ENCODE measurements at regions not wholly inside any gene's neighbourhood (a gene's known extent, or its start where the extent isn't known, plus 50 kb on each side); places are given as distances from the start of the nearest gene placed in this dataset.
A peak's percentile ranks its signal among the peaks of the same experiment; 100 is the strongest.
"Not testable (repeated sequence)": the region's sequence is repeated elsewhere in the genome, so short reads cannot be mapped to it uniquely, and the experiment has no call there.

DNA sequence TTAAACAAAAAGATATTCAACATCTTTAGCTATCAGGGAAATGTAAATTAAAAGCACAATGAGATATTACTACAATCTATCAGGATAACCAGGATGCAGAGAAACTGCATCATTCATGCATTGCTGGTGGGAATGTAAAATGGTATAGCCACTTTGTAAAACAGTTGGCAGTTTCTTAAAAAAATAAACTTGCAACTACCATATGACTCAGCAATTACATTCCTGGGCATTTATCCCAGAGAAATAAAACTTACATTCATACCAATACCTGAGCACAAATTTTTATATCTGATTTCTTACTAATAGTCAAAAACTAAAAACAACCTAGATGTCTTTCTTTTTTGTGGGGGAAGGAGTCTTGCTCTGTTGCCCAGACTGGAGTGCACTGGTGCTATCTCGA, 190.3 kb upstream of the TAB2 start:
- DNase-seq: no peak

DNA sequence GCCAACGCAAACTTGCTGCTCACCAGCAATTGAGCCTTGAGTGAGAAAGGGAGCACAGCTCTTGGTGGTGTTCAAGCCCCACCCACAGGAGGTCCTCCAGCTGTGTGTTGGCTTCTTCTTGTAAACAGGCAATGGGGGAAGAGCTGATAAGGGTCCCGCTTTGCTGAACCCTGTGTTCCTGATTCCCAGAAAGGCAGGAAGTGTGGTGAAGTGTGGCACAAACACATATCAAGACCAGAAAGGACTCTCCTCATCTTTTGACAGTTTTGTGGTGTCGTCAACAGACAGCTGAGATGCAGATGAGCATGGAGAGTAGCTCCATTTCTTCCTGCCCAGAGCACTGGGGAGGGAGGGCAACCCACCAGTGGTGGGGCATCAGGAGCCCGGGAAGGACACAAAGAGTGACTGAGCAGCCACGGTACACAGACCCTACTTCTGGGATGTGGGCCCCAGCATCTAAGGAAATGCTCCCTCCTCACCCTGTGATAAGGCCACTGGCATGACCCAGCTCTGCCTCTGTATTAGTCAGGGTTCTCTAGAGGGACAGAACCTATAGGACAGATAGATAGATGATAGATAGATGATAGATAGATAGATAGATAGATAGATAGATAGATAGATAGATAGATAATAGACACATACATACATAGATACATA, 188.9 kb upstream of the TAB2 start:
- DNase-seq: peak; percentile 92

DNA sequence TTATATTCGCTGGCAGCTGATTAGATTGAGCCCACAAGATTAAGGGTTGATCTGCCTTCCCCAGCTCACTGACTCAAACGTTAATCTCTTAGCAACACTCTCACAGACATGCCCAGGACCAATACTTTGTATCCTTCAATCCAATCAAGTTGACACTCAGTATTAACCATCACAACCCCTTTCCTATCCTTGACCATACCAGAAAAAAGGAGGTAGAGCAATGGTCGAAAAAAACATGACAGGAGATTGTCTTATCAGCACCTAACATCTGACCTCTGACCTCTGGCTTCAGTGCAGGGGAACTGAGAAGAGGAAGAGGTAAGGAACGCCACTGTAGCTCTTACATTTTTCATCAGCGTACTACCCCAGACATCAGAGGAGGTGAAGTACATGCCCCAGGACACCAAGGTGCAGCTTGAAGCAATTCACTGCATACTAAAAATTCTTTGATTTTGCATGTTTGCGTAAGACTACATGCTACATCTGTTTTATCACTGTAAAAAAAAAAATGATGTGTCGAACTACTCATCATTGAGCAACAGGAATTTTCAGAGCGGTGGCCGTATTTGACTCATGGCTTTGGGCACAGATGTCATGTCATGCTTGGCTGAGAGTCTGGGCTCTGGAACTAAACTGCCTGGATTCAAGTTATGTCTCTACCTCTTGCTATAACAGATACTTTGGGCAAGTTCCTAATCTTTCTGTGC, 188.0 kb upstream of the TAB2 start:
- DNase-seq: peak; percentile 70

DNA sequence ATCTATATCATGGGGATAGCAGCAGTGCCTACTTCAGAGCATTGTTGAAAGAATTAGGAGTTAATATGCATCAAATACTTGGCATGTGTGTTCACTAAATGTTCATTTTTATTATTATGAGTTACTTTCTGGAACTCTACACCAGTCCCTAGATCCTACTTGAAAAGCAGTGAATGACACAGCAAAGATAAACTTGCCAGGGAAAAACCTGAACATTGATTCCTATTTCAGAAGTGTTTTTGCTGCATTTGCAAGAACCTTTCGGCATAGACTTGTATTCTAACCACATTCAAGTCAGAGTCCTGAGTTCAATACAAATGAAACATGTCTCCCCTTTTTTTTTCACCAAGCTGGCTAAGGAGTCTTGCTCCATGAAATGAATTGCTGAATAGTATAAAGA, 187.4 kb upstream of the TAB2 start:
- DNase-seq: no peak

DNA sequence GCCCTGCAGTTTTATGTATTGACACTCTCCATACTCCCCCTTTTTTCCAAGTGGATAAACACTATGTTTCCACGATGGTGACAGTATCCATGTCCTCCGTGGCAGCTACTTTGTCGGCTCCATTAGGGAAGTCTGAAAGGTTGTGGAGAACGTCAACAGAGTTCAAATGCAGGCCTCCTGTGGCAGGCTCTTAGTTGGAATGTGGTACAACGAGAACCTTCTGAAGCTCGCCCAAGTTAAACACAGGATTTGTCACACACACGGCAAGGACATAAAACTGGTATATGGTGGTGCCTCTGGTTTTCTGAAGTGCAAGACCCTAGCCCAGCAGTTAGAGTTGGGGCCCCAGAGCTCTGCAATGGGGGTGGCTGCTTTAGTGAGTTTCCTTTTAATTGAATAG, 187.0 kb upstream of the TAB2 start:
- DNase-seq: no peak

DNA sequence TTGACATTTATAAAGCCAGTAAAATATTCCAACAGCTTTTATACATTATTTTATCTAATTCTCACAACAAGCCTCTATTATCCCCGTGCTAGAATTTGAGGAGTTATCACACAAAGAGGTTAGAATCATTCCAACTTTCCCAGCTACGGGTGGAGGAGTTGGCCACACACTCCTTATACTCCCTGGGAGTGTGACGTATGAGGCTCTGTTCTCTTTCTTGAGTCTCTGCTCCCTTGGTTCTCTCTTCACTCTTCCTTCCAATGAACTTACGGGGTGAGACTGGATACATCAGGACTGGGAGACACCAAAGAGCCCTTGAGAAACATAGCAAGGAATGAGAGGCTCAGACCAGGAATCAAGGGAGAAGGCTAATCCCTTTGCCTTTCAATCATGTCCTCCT, 185.6 kb upstream of the TAB2 start:
- no peak for DNase-seq

DNA sequence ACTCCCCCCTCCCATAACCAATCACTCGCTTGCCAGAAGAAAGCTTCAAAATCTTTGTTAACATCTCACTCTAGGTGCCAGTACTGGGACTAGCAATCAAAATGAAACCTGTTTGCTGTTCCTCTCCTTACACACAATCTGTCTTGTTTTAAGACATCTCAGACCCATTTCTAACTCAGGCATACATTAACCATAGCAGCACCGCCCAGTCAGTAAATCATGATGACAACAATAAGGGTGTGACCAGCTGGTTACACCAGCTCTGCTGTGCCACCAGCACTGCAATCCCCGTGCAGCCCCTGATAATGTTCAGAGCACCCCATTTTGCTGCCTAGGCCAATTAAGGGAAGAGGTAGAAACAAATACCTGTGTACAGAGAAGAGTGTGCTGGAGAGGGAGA, 185.2 kb upstream of the TAB2 start:
- DNase-seq: peak; percentile 13

DNA sequence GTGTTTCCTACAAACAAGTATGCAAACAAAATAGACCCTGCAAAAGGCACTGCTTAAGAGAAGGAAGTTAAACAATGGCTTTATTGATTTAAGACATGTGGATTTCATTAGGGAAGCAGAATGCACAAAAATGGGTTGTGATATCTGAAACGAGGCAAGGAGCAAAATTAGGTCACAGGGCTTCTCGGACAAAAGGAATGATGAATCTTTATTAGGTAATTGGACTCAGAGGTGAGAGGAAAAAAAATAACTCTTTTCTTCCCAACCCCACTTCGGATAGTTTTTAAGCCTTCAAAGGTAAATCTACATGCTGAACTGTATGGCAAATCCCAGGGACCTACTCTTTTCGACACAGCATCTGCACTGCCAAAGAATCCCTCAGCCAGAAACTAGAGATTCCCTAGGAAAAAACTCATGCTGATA, 183.0 kb upstream of the TAB2 start:
- no peak for DNase-seq

DNA sequence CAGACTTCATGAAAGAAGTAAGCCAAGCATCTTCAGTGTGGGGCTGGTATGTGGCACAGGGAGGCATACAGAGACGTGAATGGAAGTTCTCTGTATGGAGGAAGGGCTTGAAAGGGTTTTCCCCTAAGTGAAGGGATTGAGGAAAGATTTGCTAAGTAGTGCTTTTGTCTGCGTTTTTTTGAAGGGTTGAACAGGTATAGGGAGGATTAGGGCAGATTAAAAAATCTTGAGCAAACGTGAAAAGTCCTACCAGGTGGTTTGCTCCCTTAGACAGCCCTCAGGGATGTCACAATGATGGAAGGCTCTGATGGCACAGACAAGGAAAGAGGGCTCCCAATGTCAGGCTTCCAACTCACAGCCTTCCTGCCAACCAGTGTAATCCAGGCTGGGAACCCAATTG, 181.7 kb upstream of the TAB2 start:
- DNase-seq: no peak

DNA sequence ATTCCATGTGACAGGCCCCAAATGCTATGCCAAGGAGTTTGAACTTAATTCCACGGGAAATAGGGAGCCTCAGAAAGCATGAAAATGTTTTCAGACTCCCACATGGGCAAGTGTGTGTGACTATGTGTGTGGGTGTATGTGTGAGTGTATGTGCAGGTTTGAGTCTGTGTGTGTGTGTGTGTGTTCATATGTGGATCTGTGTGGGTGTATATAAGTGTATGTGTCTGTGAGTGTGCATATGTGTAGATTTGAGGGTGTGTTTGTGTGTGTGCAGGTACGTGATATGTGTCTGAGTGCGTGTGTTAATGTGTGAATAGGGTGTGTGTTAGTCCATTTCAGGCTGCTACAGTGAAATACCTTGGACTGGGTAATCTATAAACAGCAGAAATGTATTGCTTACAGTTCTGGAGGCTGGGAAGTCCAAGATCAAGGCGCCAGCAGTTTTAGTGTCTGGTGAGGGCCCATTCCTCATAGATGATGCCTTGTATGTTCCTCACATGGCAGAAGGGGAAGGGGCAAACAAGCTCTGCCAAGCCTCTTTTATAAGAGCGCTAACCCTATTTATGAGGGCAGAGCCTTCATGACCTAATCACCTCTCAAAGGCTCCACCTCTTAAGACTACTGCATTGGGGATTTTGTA, 181.1 kb upstream of the TAB2 start:
- DNase-seq: no peak

DNA sequence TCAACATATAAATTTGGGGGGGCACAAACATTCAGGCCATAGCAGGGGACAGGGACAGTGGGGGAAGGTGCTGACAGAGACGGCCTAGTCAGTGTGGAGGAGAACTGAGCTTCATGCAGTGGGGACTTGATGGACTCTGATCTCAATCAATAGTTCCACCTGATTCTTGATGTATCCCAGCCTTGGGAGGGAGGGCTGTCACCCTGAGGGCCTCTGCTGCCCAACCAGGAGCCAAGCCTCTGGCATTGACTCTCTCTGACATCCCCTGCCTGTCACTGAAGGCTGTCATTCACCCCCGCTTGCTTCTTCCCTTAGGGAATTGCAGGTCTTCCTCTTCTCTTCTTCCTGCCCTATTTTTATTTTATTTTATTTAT, 180.6 kb upstream of the TAB2 start:
- no peak for DNase-seq

DNA sequence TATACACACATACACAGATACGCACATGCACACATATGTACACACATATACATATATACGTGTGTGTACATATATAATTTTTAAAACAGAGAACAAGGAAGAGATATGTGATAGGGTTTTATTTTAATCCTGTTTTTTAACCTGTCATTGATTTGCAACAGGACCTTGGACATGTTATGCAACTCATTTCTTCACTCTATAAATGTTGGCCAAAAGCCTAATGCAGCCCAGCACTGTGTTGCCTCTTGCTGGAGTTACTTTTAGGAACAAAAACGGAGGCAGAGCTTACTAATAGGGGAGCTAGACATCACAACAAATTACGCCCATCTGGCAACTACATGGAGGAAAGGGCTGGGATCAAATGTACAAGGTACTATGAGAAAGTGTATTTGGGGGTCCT, 179.9 kb upstream of the TAB2 start:
- DNase-seq: no peak

DNA sequence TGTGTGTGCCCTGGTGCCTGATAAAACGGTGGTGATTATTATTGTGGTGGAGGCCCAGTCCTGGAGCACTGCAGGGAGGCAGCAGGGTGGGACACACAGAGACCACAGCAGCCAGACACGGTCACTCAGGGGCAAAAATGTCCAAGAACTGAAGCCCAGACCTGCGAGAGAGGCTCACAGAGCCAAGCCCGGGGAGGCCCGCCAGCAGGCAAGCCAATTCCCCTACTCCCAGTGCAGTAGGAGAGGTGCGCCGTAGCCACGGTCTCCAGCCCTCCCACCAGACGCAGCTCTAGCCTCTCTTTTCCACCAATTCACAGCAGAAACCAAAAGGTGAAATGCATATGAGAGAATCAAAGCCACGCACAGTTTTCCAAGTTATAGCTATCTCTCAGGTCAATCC, 179.4 kb upstream of the TAB2 start:
- DNase-seq: no peak

DNA sequence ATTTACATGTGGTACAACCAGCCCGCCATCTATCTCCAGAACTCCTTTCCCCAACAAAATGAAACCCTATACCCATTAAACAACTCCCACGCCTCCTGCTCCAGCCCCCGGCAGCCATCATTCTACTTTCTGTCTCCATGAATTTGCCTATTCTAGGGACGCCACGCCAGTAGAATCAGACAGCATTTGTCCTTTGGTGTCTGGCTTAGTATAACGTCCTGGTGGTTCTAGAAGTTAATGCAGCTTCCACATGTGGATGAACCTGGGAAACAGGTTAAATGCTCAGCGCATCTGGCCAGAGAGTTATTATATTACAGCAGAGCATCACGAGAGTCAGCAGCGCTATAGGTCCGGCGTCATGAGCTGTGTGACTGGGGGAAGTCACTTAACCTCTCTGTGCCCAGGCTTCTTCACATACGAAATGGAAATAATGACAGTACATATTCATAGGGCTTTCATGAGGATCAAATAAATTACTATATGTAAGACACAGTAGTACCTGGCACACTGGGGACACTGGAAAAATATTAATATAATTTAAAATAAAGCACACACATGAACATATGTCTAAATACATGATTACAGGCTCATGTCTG, 178.7 kb upstream of the TAB2 start:
- DNase-seq: no peak

DNA sequence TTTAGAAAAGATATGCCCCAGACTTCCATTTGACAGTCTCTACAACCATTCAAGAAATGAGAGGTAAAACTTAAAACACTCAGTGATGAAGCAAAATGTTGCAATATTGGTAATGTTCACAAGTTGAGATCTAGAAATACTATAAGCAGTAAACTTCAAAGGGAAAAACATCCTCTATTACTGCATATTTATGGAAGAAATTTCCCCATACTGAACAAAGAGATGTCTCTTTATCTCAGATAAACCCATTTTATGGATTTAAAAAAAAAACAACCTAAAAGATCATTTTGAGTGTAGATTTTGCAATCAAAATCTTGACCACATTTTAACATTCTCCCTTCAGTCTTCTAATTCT, 177.8 kb upstream of the TAB2 start:
- no peak for DNase-seq

DNA sequence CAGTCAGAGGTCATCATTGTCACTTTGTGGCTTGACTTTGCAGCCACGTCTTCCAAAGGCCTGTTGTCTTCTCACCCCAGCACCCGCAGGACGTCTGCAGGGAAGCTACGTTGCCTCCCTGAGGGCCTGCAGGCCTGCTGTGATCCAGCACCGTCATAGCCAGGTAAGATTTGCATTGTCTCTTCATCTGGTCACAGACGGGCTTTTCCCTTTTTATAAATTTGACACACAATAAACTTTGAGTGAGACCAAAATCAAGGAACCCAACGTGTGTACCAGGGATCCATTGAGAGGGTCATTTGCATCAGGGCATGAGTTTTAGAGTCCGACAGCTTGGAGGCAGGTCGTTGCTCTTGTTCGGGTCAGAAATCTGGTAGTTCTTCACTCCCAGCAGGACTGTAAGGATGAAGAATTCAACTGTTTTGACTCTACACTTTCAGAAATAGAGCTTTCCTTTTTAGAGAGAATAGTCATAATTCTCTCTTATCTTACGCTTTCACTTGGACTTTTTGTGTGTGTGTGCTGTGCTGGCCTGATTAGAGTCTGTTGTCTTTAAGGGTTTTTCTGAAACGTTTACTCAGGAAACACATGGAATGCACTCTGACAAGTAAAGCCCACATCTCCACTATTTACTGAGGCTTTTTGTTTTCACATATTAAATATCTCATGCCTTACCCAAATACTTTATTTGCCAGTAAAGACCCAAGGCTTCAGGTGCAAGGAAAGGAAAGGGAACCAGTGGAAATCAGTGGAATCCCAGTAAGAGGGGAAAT, 177.2 kb upstream of the TAB2 start:
- DNase-seq: peak; percentile 94

DNA sequence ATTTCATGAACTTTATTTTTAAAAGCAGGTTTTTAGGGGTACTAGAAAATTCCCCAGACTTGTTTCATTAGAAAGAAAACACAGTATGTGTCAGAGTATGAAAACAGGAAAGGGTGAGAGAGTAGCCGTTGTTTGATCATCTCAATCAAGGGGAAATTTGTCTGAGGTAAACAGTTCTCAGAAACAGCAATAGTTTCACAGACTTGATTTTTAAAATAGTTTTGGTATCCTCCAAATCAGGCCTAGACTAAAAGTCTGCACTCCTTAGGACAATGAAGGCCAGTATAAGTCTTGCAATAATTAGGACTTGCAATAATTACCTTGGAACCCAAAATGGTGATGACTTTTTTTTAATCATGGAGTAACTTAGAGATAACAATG, 176.6 kb upstream of the TAB2 start:
- peak; percentile 80 for DNase-seq

DNA sequence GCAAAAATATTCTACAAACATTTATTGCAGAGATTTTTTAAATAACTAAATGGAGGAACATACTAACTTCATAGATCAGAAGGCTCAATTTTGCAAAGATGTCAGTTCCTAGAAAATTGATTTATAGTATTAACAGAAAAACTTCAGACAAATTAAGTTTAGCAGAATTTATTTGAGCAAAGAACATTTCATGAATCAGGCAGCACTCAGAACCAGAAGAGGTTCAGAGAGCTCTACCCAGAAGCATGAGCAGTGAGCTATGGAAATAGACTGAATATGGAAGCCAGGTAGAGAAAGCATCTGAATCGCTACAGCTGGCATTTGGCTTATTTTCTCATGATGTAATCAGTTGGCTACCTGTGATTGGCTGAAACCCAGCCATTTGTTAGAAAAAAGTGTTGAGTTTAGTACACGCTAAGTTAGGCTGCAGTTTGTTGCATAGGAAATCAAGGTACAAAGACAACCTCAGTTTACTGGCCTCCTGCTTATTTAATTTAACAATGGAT, 174.5 kb upstream of the TAB2 start:
- no peak for DNase-seq

DNA sequence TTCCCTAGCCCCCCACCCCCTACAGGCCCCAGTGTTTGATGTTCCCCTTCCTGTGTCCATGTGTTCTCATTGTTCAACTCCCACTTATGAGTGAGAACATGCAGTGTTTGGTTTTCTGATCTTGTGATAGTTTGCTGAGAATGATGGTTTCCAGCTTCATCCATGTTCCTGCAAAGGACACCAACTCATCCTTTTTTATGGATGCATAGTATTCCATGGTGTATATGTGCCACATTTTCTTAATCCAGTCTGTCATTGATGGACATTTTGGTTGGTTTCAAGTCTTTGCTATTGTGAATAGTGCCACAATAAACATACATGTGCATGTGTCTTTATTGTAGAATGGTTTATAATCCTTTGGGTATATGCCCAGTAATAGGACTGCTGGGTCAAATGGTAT, 171.7 kb upstream of the TAB2 start:
- DNase-seq: not testable (repeated sequence)

DNA sequence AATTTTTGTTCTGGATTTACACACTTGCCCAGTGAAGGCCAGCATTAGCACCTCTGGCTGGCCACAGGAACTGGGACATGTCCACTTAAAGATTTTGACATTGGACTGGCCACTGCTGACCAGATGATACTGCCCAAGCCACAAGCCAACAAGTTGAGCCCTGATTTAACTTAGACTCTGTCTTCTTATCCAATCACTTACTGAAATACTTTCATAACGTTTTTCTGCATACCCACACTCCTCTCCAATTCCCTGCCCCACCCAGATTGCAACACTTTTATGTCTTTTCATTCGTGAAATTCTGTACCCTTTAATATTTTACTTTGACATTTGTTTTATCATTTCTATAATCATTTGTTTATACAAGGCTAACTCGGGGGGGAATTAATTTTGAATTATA, 170.3 kb upstream of the TAB2 start:
- peak; percentile 48 for DNase-seq

DNA sequence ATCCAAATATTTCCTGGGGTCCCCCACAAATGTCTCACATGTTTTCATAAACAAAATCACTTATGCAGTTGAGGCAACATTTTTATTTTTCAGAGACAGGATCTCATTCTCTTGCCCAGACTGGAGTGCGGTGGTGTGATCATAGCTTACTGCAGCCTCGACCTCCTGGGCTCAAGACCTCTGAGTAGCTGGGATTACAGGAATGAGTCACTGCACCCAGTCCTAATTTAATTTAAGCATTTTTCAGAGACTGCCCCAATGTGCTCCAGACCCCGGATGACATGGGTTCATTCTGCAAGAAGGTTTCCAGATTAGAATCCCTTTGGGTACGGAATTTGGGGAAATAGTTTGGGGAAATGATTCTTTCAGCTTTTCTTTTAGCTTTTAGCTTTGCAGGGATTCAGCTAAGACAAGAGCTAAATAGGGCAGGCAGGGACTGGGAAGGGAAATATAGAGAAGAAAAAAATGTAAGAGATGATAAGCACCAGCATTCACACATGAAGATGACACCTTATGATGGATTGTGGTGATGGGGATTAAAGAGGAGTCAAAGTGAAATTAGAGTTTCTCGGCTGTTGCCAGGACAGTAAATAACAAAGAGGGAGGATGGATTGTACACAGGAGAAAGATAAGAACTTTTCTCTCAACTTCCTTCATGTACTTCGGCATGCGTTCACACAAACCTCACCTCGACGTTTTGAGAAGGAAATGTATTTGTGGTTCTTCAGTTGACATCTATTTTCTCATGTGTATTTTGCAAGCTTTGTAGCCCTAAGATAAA, 169.4 kb upstream of the TAB2 start:
- DNase-seq: peak; percentile 20

DNA sequence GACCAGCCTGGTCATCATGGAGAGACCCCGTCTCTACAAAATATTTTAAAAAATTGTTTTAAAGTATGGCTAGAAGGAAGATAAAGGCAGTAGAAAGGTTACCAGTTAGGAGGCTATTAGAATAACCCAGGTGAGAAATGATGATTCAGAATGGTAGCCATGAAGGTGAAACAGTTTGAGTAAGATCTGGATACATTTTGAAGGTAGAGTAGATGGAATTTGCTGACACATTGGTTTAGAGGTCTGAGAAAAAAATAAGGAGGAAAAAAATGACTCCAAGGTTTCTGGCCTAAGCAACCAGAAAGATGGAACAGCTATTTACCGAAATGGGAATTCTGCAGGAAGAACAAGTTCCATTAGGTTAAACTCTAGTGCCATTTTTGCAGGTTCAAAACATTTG, 167.9 kb upstream of the TAB2 start:
- DNase-seq: no peak
